Central memory CD8-positive, alpha-beta T cell (primary cell): ENCODE measurements at regions not wholly inside any gene's neighbourhood (a gene's known extent, or its start where the extent isn't known, plus 50 kb on each side); places are given as distances from the start of the nearest gene placed in this dataset.
"Not testable (repeated sequence)": the region's sequence is repeated elsewhere in the genome, so short reads cannot be mapped to it uniquely, and the experiment has no call there.

Source experiments
- ATAC-seq: fragments of 150-1000 bp; cut with Tn5 transposase; replicated peaks from 2 replicates; pipeline ENCODE4 v1.10.0; 2022; ENCODE audit warnings: mild to moderate bottlenecking, moderate FRiP score, moderate number of reproducible peaks; ENCODE audit not compliant: poor library complexity, severe bottlenecking; ENCODE audit errors: extremely low read depth
- DNase-seq, 2 donors: peaks; one replicate each; pipeline ENCODE4 v3.0.0; 2021; ENCODE audit warnings: low spot score in 2 of 2
- H3K27ac Mint-ChIP-seq: one replicate; pipeline ENCODE4 v1.8.0; 2022; ENCODE audit warnings: low read depth, mild to moderate bottlenecking, moderate library complexity, mixed read lengths
- H3K27me3 Mint-ChIP-seq: one replicate; pipeline ENCODE4 v1.8.0; 2022; ENCODE audit warnings: mixed read lengths
- H3K36me3 Mint-ChIP-seq: one replicate; pipeline ENCODE4 v1.8.0; 2022; ENCODE audit warnings: mild to moderate bottlenecking, moderate library complexity, mixed read lengths; ENCODE audit not compliant: insufficient read depth
- H3K4me1 Mint-ChIP-seq: one replicate; pipeline ENCODE4 v1.8.0; 2022; ENCODE audit warnings: mixed read lengths
- H3K4me3 Mint-ChIP-seq: one replicate; pipeline ENCODE4 v1.8.0; 2022; ENCODE audit warnings: mild to moderate bottlenecking, moderate library complexity, mixed read lengths
- H3K9me3 Mint-ChIP-seq: one replicate; pipeline ENCODE4 v1.8.0; 2022; ENCODE audit warnings: mixed read lengths

- H3K27ac Mint-ChIP-seq, H3K4me1 Mint-ChIP-seq, H3K36me3 Mint-ChIP-seq, H3K27me3 Mint-ChIP-seq, ATAC-seq, DNase-seq, H3K4me3 Mint-ChIP-seq: not testable (repeated sequence)
- H3K9me3 Mint-ChIP-seq = peaks cover 12% of the 10 kb centered on the region
Measured at GRCh38 chr2:90216801-90217200, 1525.3 kb downstream of the RPIA start.

GRCh38 chr2:90218534-90218933 is 1527.1 kb downstream of the RPIA start:
- not testable (repeated sequence) for H3K36me3 Mint-ChIP-seq, ATAC-seq, H3K4me3 Mint-ChIP-seq, H3K27ac Mint-ChIP-seq, H3K27me3 Mint-ChIP-seq, H3K4me1 Mint-ChIP-seq, DNase-seq
- peaks cover 12% of the 10 kb centered on the region for H3K9me3 Mint-ChIP-seq

GRCh38 chr2:90220623-90221299 is 1529.3 kb downstream of the RPIA start:
- H3K27me3 Mint-ChIP-seq, ATAC-seq, H3K4me3 Mint-ChIP-seq, DNase-seq, H3K36me3 Mint-ChIP-seq, H3K4me1 Mint-ChIP-seq, H3K27ac Mint-ChIP-seq: not testable (repeated sequence)
- H3K9me3 Mint-ChIP-seq = peaks cover 16% of the 10 kb centered on the region

- Mint-ChIP-seq H3K4me1 (no peaks in the 10 kb centered on the region), H3K36me3 (no peaks in the 10 kb centered on the region), H3K4me3 (no peak overlapping the region), H3K27ac (no peak overlapping the region), H3K27me3 (no peaks in the 10 kb centered on the region), H3K9me3 (peaks cover 18% of the 10 kb centered on the region)
- no peak for ATAC-seq
- DNase-seq = no peak
Measured at GRCh38 chr2:90221300-90221651, 1529.8 kb downstream of the RPIA start.

DNA sequence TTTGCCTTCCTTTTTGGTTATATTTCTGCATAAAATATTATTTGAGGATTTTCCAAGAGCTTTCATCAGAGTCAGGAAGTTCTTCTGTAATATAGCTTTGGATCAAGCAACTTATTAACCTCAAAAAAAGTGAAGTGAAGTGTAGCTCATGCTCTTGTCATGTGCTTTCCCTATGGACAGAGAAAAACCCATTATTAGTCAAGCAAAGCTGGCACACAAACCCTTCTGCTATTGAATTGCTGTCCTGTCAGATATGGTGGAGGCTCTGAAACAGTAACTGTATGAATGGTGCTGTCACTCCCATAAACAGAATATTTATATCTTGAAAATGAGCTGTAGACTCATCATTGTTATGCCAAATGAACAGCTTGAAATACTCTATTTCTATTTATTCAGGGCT is 1533.3 kb downstream of the RPIA start:
- H3K9me3 Mint-ChIP-seq = peaks cover 14% of the 10 kb centered on the region
- H3K4me3 Mint-ChIP-seq, DNase-seq, H3K27ac Mint-ChIP-seq, ATAC-seq, H3K27me3 Mint-ChIP-seq, H3K4me1 Mint-ChIP-seq, H3K36me3 Mint-ChIP-seq: not testable (repeated sequence)

DNA sequence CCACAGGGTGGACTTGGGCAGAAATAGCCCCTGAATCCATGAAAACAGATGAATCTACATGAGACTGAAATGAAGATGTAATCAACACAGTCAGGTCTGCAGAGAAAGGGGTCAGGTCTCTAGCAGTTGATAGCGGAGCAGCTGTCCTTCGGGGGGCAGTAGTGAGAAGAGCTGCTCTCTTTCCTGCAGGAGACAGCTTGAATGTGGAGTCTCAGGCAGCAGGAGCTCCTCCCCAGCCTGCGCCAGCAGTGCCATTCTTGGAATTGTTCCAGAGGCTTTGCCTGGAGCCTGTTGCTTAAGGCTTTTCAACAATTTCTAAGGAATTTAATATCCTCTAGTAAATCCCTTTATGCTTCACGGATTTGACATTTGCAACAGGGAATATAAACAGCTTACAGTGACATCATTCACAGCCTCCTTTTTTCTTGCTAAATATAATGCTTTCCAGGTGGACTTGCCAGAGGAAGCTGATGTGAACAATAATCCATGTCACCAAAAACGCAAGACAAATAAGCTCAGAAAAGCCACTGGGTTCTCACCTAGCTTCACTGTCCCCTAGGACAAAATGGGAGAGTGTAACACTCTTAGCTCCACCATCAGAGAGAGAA is 1535.1 kb downstream of the RPIA start:
- not testable (repeated sequence) for H3K27ac Mint-ChIP-seq, H3K4me1 Mint-ChIP-seq, H3K27me3 Mint-ChIP-seq, H3K36me3 Mint-ChIP-seq, DNase-seq, ATAC-seq, H3K4me3 Mint-ChIP-seq
- H3K9me3 Mint-ChIP-seq = peaks cover 14% of the 10 kb centered on the region

- H3K36me3 Mint-ChIP-seq, H3K9me3 Mint-ChIP-seq, H3K4me3 Mint-ChIP-seq, ATAC-seq, H3K27me3 Mint-ChIP-seq, DNase-seq, H3K27ac Mint-ChIP-seq, H3K4me1 Mint-ChIP-seq: not testable (repeated sequence)
Measured at GRCh38 chr2:90231199-90231598, 1539.7 kb downstream of the RPIA start.

DNA sequence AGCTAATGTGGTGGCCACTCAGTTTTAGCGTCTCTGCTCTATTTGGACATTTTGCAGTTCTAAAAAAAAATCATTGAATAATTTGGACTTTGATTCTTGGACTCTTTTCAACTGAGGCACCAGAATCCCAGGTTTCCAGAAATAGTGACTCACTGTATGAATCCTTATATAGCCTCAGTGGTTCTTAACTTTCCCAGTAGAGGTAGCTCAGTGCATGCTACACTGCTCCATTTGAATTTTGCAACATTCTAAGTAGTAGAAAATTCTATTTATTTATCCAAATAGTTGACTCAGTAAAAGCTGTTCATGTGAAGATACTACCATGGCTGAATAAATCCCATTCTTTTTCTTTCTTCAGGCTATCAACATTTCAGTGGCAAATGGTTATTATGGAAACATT is 1544.0 kb downstream of the RPIA start:
- not testable (repeated sequence) for H3K9me3 Mint-ChIP-seq, H3K36me3 Mint-ChIP-seq, H3K27me3 Mint-ChIP-seq, ATAC-seq, DNase-seq, H3K4me1 Mint-ChIP-seq, H3K4me3 Mint-ChIP-seq, H3K27ac Mint-ChIP-seq

DNA sequence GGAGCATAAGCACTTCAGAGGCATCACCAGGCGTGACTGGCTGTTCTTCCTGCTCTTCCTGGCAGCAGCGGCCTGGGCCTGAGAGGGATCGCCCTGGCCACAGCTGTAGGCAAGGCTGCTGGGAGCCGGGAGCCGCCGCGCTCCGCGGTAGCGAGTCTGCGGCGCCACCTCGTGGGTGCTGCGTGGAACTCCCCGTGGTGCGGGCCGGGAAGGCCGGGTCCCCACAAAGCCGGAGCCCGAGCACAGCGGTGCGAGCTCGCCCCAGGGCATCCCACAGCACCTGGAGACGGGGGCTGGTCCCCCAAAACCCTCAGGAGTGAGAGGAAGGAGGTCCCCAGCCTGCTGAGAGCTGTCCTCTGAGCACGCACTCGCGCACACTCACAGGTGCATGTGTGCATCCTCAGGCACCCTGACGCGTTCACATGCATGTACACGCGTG is 1546.5 kb downstream of the RPIA start:
- not testable (repeated sequence) for DNase-seq, H3K36me3 Mint-ChIP-seq, H3K4me3 Mint-ChIP-seq, H3K27ac Mint-ChIP-seq, H3K27me3 Mint-ChIP-seq, ATAC-seq, H3K9me3 Mint-ChIP-seq, H3K4me1 Mint-ChIP-seq

GRCh38 chr2:90238505-90239230 is 1547.2 kb downstream of the RPIA start:
- not testable (repeated sequence) for DNase-seq, H3K4me1 Mint-ChIP-seq, H3K36me3 Mint-ChIP-seq, H3K4me3 Mint-ChIP-seq, H3K27ac Mint-ChIP-seq, H3K27me3 Mint-ChIP-seq, H3K9me3 Mint-ChIP-seq, ATAC-seq

- not testable (repeated sequence) for ATAC-seq, H3K27ac Mint-ChIP-seq, H3K4me1 Mint-ChIP-seq, H3K9me3 Mint-ChIP-seq, DNase-seq, H3K27me3 Mint-ChIP-seq, H3K36me3 Mint-ChIP-seq, H3K4me3 Mint-ChIP-seq
Measured at GRCh38 chr2:90239769-90240168, 1548.3 kb downstream of the RPIA start.

- H3K4me3 Mint-ChIP-seq, H3K27ac Mint-ChIP-seq, ATAC-seq, H3K36me3 Mint-ChIP-seq, H3K9me3 Mint-ChIP-seq, H3K4me1 Mint-ChIP-seq, DNase-seq, H3K27me3 Mint-ChIP-seq: not testable (repeated sequence)
Measured at GRCh38 chr2:90244902-90245765, 1553.7 kb downstream of the RPIA start.
